ENCODE measurements at regions not wholly inside any gene's neighbourhood (a gene's known extent, or its start where the extent isn't known, plus 50 kb on each side); places are given as distances from the start of the nearest gene placed in this dataset.

DNA sequence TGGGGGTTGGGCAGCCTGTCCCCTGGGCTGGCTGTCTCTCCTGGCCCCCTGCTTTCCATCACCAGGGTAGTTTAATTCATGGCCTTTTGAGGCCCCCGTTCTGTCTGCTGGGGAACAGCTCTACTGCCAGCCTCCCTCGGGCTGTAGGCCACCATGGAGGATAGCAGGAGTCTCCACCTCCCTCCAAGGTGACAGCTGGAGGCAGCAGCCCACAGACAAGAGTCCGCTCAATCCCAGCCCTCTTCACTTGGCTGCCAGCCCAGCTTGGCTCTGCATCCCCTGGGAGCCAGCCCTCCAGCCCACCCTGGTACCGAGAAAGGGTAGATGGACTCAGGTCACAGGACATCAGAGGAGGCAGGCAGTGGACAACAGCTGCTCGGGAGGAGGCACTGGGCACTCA, 194.6 kb upstream of the SDK2 start:
- H3K36me3 ChIP-seq, result no peaks in the 10 kb centered on the region
- no peaks in the 10 kb centered on the region for H3K9me3 ChIP-seq (ENCODE audit: low read depth)
- H3K4me1 ChIP-seq, result no peaks in the 10 kb centered on the region
- H3K27ac Mint-ChIP-seq, result no peak overlapping the region
- no peak overlapping the region for H3K4me3 Mint-ChIP-seq
- TF ChIP-seq EZH2 (IDR thresholded peaks at IDR 0.05) (no peak), EZH2phosphoT487 (IDR thresholded peaks at IDR 0.05) (no peak)
- TF ChIP-seq, protein P1, sequence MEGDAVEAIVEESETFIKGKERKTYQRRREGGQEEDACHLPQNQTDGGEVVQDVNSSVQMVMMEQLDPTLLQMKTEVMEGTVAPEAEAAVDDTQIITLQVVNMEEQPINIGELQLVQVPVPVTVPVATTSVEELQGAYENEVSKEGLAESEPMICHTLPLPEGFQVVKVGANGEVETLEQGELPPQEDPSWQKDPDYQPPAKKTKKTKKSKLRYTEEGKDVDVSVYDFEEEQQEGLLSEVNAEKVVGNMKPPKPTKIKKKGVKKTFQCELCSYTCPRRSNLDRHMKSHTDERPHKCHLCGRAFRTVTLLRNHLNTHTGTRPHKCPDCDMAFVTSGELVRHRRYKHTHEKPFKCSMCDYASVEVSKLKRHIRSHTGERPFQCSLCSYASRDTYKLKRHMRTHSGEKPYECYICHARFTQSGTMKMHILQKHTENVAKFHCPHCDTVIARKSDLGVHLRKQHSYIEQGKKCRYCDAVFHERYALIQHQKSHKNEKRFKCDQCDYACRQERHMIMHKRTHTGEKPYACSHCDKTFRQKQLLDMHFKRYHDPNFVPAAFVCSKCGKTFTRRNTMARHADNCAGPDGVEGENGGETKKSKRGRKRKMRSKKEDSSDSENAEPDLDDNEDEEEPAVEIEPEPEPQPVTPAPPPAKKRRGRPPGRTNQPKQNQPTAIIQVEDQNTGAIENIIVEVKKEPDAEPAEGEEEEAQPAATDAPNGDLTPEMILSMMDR (IDR thresholded peaks at IDR 0.05), result no peak
- H2AFZ ChIP-seq (replicated peaks), result no peak overlapping the region
- no peak overlapping the region for H3K4me2 ChIP-seq
- no peaks in the 10 kb centered on the region for H3K27me3 ChIP-seq
- H3K4me3 ChIP-seq, result no peak overlapping the region
- H4K20me1 ChIP-seq (ENCODE audit: low read depth), result no peaks in the 10 kb centered on the region
- H3K9me3 Mint-ChIP-seq, result peaks cover 10% of the 10 kb centered on the region
- H3F3A ChIP-seq (ENCODE audit: low read depth), result no peaks in the 10 kb centered on the region
- no peak overlapping the region for H3K27ac ChIP-seq
- no peak overlapping the region for H3K9ac ChIP-seq
- no peak for DNase-seq (ENCODE audit: low spot score)
- H3K27me3 Mint-ChIP-seq (ENCODE audit: insufficient read depth, low read depth), result peaks cover 17% of the 10 kb centered on the region
- H3K79me2 ChIP-seq (ENCODE audit: low read depth), result no peaks in the 10 kb centered on the region
- peaks cover 16% of the 10 kb centered on the region for H3K4me1 Mint-ChIP-seq
- H3K36me3 Mint-ChIP-seq, result peaks cover 2% of the 10 kb centered on the region

DNA sequence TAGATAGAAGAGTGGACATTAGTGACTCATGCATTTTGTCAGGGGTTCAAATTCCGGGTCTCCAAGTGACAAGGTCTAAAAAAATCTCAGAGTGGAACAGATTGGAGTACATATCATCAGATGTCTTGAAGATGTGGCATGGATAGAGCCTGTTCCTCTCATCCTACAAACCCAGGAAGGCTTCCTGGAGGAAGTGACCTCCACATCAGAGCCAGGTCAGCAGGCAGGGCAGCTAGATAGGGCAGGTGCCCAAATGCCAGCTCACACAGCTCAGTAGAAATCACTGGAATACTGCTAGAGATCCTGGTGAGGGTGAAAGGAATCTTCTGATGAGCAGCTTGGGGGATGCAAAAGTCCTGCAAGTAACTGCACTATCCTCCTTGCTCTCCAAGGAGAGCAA, 196.6 kb upstream of the SDK2 start:
- Histone ChIP-seq H3K79me2 (ENCODE audit: low read depth) (no peaks in the 10 kb centered on the region), H3K27ac (no peak overlapping the region), H3K36me3 (no peaks in the 10 kb centered on the region), H3K9me3 (ENCODE audit: low read depth) (no peaks in the 10 kb centered on the region), H3K27me3 (no peaks in the 10 kb centered on the region), H3K9ac (no peak overlapping the region), H3K4me2 (no peak overlapping the region), H4K20me1 (ENCODE audit: low read depth) (no peaks in the 10 kb centered on the region), H2AFZ (replicated peaks) (no peak overlapping the region), H3K4me3 (no peak overlapping the region), H3K4me1 (no peaks in the 10 kb centered on the region), H3F3A (ENCODE audit: low read depth) (no peaks in the 10 kb centered on the region)
- no peak for DNase-seq (ENCODE audit: low spot score)
- H3K27ac Mint-ChIP-seq, result no peak overlapping the region
- H3K36me3 Mint-ChIP-seq, result peaks cover 2% of the 10 kb centered on the region
- H3K27me3 Mint-ChIP-seq (ENCODE audit: insufficient read depth, low read depth), result peaks cover 16% of the 10 kb centered on the region
- peaks cover 8% of the 10 kb centered on the region for H3K9me3 Mint-ChIP-seq
- H3K4me1 Mint-ChIP-seq, result peaks cover 5% of the 10 kb centered on the region
- no peak overlapping the region for H3K4me3 Mint-ChIP-seq
- TF ChIP-seq EZH2phosphoT487 (IDR thresholded peaks at IDR 0.05) (no peak), EZH2 (IDR thresholded peaks at IDR 0.05) (no peak)
- TF ChIP-seq, protein P1 (IDR thresholded peaks at IDR 0.05), result no peak

- no peaks in the 10 kb centered on the region for H3K4me1 ChIP-seq
- H3K27ac Mint-ChIP-seq, result peak overlapping the region; percentile 6
- H3K4me3 ChIP-seq, result no peak overlapping the region
- peak; percentile 66 for DNase-seq (ENCODE audit: low spot score)
- H3K36me3 ChIP-seq, result no peaks in the 10 kb centered on the region
- no peak overlapping the region for H3K4me3 Mint-ChIP-seq
- no peaks in the 10 kb centered on the region for H3K9me3 ChIP-seq (ENCODE audit: low read depth)
- peaks cover 6% of the 10 kb centered on the region for H3K9me3 Mint-ChIP-seq
- no peak overlapping the region for H3K27ac ChIP-seq
- H3F3A ChIP-seq (ENCODE audit: low read depth), result no peaks in the 10 kb centered on the region
- no peaks in the 10 kb centered on the region for H3K27me3 ChIP-seq
- H2AFZ ChIP-seq (replicated peaks), result no peak overlapping the region
- peaks cover 2% of the 10 kb centered on the region for H3K36me3 Mint-ChIP-seq
- H3K9ac ChIP-seq, result no peak overlapping the region
- peaks cover 15% of the 10 kb centered on the region for H3K27me3 Mint-ChIP-seq (ENCODE audit: insufficient read depth, low read depth)
- TF ChIP-seq, protein P1 (IDR thresholded peaks at IDR 0.05), result peak; percentile 78
- TF ChIP-seq EZH2 (IDR thresholded peaks at IDR 0.05), result no peak
- H3K4me2 ChIP-seq, result no peak overlapping the region
- H4K20me1 ChIP-seq (ENCODE audit: low read depth), result no peaks in the 10 kb centered on the region
- H3K79me2 ChIP-seq (ENCODE audit: low read depth), result no peaks in the 10 kb centered on the region
- no peaks in the 10 kb centered on the region for H3K4me1 Mint-ChIP-seq
Measured at GRCh38 chr17:73841431-73842060, 197.3 kb upstream of the SDK2 start.

Measured in neural progenitor cell (in vitro differentiated cells).